ENCODE measurements at regions not wholly inside any gene's neighbourhood (a gene's known extent, or its start where the extent isn't known, plus 50 kb on each side); places are given as distances from the start of the nearest gene placed in this dataset.

DNA sequence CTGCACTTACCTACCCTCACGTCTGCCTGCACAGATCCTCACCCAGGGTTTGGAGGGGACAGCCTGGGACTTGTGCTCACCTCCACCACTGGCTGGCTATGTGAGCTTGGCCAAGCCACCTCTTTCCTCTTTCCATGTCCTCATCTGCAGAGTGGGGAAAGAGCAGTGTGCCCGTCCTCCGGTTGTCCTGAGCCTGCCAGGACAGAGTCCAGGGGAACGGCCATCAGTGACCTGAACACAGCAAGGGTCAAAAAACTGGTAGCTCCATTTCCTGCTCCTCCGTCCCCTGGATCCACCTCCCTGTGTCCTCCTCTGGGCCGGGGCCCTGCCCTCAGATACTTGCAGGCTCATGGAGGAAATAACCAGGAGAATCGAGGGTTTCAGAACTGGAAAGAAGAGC is 187.7 kb downstream of the OLFM1 start:
- no peaks in the 10 kb centered on the region for H3K36me3 ChIP-seq (ENCODE audit: low read length)
- TF ChIP-seq CTCF (IDR thresholded peaks at IDR 0.05; ENCODE audit: insufficient read depth, low read length, poor library complexity, severe bottlenecking): no peak
- TF ChIP-seq EZH2phosphoT487 (conservative IDR thresholded peaks at IDR 0.05; ENCODE audit: low read length): no peak
- H3K4me3 ChIP-seq (ENCODE audit: insufficient read depth, low read length, poor library complexity, severe bottlenecking): no peak overlapping the region
- no peaks in the 10 kb centered on the region for H3K27me3 ChIP-seq (ENCODE audit: low read length)
- H4K20me1 ChIP-seq (ENCODE audit: low read depth, low read length): no peaks in the 10 kb centered on the region
- no peak overlapping the region for H3K4me2 ChIP-seq (ENCODE audit: low read depth, low read length, poor library complexity, severe bottlenecking)
- no peak overlapping the region for H3K27ac ChIP-seq (ENCODE audit: low read depth, low read length)
- no peak overlapping the region for H2AFZ ChIP-seq (ENCODE audit: low read depth, low read length, severe bottlenecking)
- no peaks in the 10 kb centered on the region for H3K9me3 ChIP-seq (ENCODE audit: insufficient read depth, low read length)
- no peaks in the 10 kb centered on the region for H3K9me2 ChIP-seq (replicated peaks; ENCODE audit: insufficient read depth, low read length)
- no peaks in the 10 kb centered on the region for H3K79me2 ChIP-seq (ENCODE audit: insufficient read depth, low read length)
- H3F3A ChIP-seq (ENCODE audit: insufficient read depth): no peaks in the 10 kb centered on the region
- H3K9ac ChIP-seq (ENCODE audit: low read length): no peak overlapping the region

- no peaks in the 10 kb centered on the region for H3F3A ChIP-seq (ENCODE audit: insufficient read depth)
- H3K9me2 ChIP-seq (replicated peaks; ENCODE audit: insufficient read depth, low read length): no peaks in the 10 kb centered on the region
- H3K27me3 ChIP-seq (ENCODE audit: low read length): no peaks in the 10 kb centered on the region
- no peak overlapping the region for H3K9ac ChIP-seq (ENCODE audit: low read length)
- H4K20me1 ChIP-seq (ENCODE audit: low read depth, low read length): no peaks in the 10 kb centered on the region
- H3K4me2 ChIP-seq (ENCODE audit: low read depth, low read length, poor library complexity, severe bottlenecking): no peak overlapping the region
- H2AFZ ChIP-seq (ENCODE audit: low read depth, low read length, severe bottlenecking): no peak overlapping the region
- TF ChIP-seq CTCF (IDR thresholded peaks at IDR 0.05; ENCODE audit: insufficient read depth, low read length, poor library complexity, severe bottlenecking) (no peak), EZH2phosphoT487 (conservative IDR thresholded peaks at IDR 0.05; ENCODE audit: low read length) (no peak)
- H3K79me2 ChIP-seq (ENCODE audit: insufficient read depth, low read length): no peaks in the 10 kb centered on the region
- H3K36me3 ChIP-seq (ENCODE audit: low read length): no peaks in the 10 kb centered on the region
- H3K9me3 ChIP-seq (ENCODE audit: insufficient read depth, low read length): no peaks in the 10 kb centered on the region
- H3K4me3 ChIP-seq (ENCODE audit: insufficient read depth, low read length, poor library complexity, severe bottlenecking): no peak overlapping the region
- no peak overlapping the region for H3K27ac ChIP-seq (ENCODE audit: low read depth, low read length)
These were observed 188.3 kb downstream of the OLFM1 start for GRCh38 chr9:135275571-135276289.

- TF ChIP-seq CTCF (IDR thresholded peaks at IDR 0.05; ENCODE audit: insufficient read depth, low read length, poor library complexity, severe bottlenecking) (no peak), EZH2phosphoT487 (conservative IDR thresholded peaks at IDR 0.05; ENCODE audit: low read length) (no peak)
- H3K79me2 ChIP-seq (ENCODE audit: insufficient read depth, low read length): no peaks in the 10 kb centered on the region
- no peak overlapping the region for H3K27ac ChIP-seq (ENCODE audit: low read depth, low read length)
- no peak overlapping the region for H3K9ac ChIP-seq (ENCODE audit: low read length)
- no peaks in the 10 kb centered on the region for H3K27me3 ChIP-seq (ENCODE audit: low read length)
- H3K36me3 ChIP-seq (ENCODE audit: low read length): no peaks in the 10 kb centered on the region
- H3K9me2 ChIP-seq (replicated peaks; ENCODE audit: insufficient read depth, low read length): no peaks in the 10 kb centered on the region
- no peak overlapping the region for H2AFZ ChIP-seq (ENCODE audit: low read depth, low read length, severe bottlenecking)
- no peak overlapping the region for H3K4me2 ChIP-seq (ENCODE audit: low read depth, low read length, poor library complexity, severe bottlenecking)
- H3F3A ChIP-seq (ENCODE audit: insufficient read depth): no peaks in the 10 kb centered on the region
- no peak overlapping the region for H3K4me3 ChIP-seq (ENCODE audit: insufficient read depth, low read length, poor library complexity, severe bottlenecking)
- no peaks in the 10 kb centered on the region for H3K9me3 ChIP-seq (ENCODE audit: insufficient read depth, low read length)
- H4K20me1 ChIP-seq (ENCODE audit: low read depth, low read length): no peaks in the 10 kb centered on the region
These were observed 190.0 kb downstream of the OLFM1 start for GRCh38 chr9:135277219-135278201.
